GM23248 (cell line): ENCODE measurements at regions not wholly inside any gene's neighbourhood (a gene's known extent, or its start where the extent isn't known, plus 50 kb on each side); places are given as distances from the start of the nearest gene placed in this dataset.
"Not testable (repeated sequence)": the region's sequence is repeated elsewhere in the genome, so short reads cannot be mapped to it uniquely, and the experiment has no call there.

Experiments
- EZH2 ChIP-seq: fragments of 200-600 bp; sonication (generic); IDR thresholded peaks from 2 replicates; pipeline ENCODE4 v1.6.1; 2018; ENCODE audit warnings: antibody characterized with exemption, mild to moderate bottlenecking; ENCODE audit not compliant: insufficient read depth, poor library complexity, severe bottlenecking
- EZH2phosphoT487 ChIP-seq: fragments of 200-600 bp; sonication (generic); IDR thresholded peaks from 2 replicates; pipeline ENCODE4 v1.6.1; 2018; ENCODE audit warnings: antibody characterized with exemption, moderate library complexity, mild to moderate bottlenecking, low read depth; ENCODE audit not compliant: insufficient read depth

DNA sequence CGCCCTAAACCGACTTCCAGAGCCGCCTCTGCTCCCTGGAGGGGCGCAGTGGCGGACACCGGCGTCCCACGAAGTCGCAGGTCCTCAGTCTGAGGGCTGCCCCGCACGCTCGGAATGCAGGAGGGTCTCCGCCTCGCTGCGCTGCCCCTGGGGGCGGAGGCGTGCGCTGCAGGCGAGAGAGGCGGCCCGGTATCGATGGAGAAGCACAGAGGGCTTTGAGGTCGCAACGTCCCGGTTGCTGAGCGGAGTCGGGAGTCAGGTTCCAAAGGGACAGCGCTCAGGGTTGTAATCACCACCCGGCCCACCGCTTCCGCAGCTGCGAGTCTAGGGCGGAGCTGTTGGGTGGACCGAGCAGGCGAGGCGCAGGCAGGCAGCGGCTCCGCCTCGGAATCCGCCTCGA is 131.0 kb downstream of the POTEM start:
- TF ChIP-seq EZH2, EZH2phosphoT487: not testable (repeated sequence)
